ENCODE measurements at regions not wholly inside any gene's neighbourhood (a gene's known extent, or its start where the extent isn't known, plus 50 kb on each side); places are given as distances from the start of the nearest gene placed in this dataset.

DNA sequence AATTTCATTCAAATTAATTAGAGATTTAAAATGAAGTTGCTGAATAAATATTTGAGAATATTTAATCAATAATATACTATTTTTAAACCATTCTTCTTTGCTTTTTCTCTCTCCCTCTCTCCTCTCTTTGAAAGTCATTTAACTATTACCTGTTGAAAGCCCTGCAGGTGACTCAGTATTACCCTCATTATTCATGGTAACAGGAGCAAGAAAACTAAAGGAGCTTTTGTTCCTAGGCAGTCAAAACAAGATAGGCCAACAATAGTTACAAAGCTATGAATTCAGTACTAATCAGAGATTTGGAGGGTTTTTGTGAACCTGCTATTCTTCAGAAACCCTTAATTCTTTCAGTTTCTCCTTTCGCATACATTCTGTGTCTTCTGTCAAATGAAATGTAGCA lies 721.3 kb upstream of the NCAM2 start:
- no peak for TF ChIP-seq EZH2phosphoT487 (IDR thresholded peaks at IDR 0.05; ENCODE audit: borderline replicate concordance, low read depth, low read length)
- TF ChIP-seq, protein P1, sequence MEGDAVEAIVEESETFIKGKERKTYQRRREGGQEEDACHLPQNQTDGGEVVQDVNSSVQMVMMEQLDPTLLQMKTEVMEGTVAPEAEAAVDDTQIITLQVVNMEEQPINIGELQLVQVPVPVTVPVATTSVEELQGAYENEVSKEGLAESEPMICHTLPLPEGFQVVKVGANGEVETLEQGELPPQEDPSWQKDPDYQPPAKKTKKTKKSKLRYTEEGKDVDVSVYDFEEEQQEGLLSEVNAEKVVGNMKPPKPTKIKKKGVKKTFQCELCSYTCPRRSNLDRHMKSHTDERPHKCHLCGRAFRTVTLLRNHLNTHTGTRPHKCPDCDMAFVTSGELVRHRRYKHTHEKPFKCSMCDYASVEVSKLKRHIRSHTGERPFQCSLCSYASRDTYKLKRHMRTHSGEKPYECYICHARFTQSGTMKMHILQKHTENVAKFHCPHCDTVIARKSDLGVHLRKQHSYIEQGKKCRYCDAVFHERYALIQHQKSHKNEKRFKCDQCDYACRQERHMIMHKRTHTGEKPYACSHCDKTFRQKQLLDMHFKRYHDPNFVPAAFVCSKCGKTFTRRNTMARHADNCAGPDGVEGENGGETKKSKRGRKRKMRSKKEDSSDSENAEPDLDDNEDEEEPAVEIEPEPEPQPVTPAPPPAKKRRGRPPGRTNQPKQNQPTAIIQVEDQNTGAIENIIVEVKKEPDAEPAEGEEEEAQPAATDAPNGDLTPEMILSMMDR (conservative IDR thresholded peaks at IDR 0.05; ENCODE audit: low read length): no peak

Data from OCI-LY7 (cell line).